ENCODE measurements at regions not wholly inside any gene's neighbourhood (a gene's known extent, or its start where the extent isn't known, plus 50 kb on each side); places are given as distances from the start of the nearest gene placed in this dataset.

- TF ChIP-seq CTCF (IDR thresholded peaks at IDR 0.05) = no peak
- TF ChIP-seq POLR2A (IDR thresholded peaks at IDR 0.05) = no peak
Measured at GRCh38 chr4:141851246-141851891, 215.0 kb downstream of the IL15 start.
